HG02840 (cell line): ENCODE measurements at regions not wholly inside any gene's neighbourhood (a gene's known extent, or its start where the extent isn't known, plus 50 kb on each side); places are given as distances from the start of the nearest gene placed in this dataset.

Source experiments
- ATAC-seq: cut with Tn5 transposase; IDR thresholded peaks from one replicate; pipeline ENCODE4 v1.9.1; 2021; ENCODE audit warnings: mild to moderate bottlenecking, moderate library complexity, moderate number of reproducible peaks; ENCODE audit not compliant: unreplicated experiment, low FRiP score

GRCh38 chr17:33749171-33749570, 456.1 kb upstream of the ASIC2 start:
- ATAC-seq = no peak

DNA sequence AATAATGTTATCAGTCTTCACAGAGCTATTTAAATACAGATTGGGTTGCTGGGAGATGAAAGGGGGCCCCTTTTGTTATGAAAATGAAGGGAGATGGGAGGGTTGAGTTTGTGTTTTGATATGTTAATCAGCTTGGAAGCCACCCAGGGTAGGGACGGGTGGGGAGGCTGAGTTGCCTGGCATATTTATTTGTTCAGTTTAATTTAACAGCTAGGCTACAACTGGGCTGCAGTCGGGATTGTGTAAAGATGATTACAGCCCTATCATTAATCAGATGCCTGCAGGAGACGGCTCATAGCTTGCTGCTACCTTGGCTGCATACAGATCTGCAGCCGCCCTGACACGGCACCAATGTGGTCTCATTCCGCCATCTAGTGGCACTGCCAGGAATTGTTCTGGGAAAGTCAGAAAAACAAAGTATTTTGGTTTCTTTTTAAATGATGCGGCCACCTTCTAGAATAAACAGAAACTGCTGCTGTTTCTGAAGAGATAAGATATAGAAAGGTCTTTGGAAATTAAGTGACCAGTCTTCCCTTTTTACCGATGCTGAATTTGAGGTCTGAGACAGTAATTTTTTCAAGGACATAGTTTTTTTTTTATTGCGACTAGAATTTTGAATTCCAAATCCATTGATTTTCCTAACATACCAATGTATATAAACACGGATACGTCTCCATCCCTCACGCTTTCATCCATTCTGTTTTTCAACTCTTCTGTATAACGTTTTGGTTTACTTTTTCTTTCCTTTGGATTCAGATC, 458.0 kb upstream of the ASIC2 start:
- no peak for ATAC-seq

DNA sequence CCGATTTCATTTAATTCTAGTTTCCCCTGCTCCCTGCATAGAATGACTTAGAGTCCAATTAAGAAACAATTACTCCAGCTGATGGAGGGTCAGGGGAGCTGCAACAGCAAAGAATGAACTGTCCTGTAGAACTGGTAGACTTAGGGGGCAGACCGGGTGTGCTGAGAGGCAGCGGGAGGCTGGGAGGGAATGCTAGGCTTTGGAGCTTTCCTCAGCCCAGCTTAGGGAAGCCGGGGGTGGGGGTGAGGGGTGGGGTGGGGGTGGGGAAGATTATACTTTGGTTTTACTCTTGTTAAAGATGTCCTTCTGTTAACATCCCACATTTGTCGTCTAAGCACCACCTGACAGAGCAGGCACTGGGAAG, 458.6 kb upstream of the ASIC2 start:
- no peak for ATAC-seq

DNA sequence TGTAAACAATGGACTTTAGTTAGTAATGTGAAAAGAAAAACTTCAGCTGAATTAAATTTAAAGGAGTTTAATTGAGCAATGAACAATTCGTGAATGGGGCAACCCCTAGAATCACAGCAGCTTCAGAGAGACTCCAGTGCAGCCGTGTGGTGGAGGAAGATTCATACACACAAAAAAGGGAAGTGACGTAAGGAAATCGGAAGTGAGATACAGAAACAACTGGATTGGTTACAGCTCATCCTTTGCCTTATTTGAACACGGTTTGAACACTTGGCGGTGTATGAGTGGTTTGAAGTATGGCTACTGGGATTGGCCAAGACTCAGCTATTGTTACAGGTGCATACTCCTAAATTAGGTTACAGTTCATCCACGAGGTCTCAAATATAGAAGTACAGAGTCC, 460.4 kb upstream of the ASIC2 start:
- no peak for ATAC-seq

GRCh38 chr17:33756021-33756420, 462.9 kb upstream of the ASIC2 start:
- ATAC-seq = no peak

GRCh38 chr17:33765871-33766270, 472.8 kb upstream of the ASIC2 start:
- no peak for ATAC-seq

- no peak for ATAC-seq
Measured at GRCh38 chr17:33766721-33767120, 473.6 kb upstream of the ASIC2 start.

GRCh38 chr17:33769066-33769465, 476.0 kb upstream of the ASIC2 start:
- no peak for ATAC-seq

GRCh38 chr17:33776304-33776703, 478.8 kb upstream of the CCL2 start:
- no peak for ATAC-seq

DNA sequence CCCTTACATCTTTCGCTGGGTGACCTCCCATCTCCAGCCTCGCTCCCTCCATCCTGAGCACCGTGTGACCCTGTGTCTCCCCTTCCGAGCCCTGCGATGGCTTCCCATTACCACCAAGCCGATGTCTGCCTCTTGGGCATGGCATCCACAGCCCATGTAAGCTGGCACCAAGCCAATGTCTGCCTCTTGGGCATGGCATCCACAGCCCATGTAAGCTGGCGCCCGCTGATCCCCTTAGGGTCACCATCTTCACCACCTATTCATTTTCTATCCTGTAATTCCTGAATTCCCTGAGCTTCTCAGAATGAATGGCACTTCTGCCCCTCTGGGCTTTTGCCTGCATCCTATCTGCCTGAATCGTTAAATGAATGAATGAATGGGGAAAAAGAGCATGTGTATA, 478.2 kb upstream of the CCL2 start:
- no peak for ATAC-seq

- no peak for ATAC-seq
Measured at GRCh38 chr17:33777674-33778073, 477.4 kb upstream of the CCL2 start.

GRCh38 chr17:33778505-33779233, 476.4 kb upstream of the CCL2 start:
- ATAC-seq = no peak

- ATAC-seq = no peak
Measured at GRCh38 chr17:33779234-33779591, 475.9 kb upstream of the CCL2 start.

DNA sequence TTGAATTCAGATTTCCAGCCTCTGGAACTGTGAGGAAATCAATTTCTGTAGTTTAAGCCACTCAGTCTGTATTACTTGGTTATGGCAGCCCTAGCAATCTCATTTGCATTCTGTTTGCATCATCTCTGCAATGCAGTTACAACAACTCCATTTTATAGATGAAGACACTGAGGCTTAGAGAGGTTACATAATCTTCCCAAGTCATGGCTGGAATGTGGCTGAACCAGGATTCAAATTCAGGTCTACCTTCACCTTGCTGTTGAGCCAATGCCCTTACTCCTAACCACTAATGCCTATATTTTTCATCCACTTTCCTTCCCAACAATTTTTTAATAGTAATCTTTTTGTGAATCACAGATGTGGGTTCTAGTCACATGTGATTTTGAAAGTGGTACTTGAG, 469.8 kb upstream of the CCL2 start:
- ATAC-seq = no peak

DNA sequence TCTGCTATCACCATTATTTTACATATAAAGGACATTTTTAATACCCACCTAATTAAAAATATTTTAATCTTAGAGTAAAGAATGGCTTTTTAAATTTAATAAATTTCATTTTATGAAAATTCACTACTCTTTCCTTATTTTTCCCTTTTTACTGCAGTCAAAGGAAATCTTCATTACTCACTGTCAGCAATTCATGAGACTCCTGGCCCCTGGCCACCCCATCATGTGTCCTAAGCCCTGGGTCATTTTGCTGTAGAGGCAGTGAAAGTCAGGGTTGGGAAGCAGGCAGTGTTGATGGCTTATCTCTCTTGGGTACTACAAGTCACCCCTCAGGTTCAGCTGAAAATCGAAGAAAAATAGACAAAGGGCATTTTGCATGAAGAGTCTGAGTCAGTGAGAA, 468.6 kb upstream of the CCL2 start:
- ATAC-seq = no peak

DNA sequence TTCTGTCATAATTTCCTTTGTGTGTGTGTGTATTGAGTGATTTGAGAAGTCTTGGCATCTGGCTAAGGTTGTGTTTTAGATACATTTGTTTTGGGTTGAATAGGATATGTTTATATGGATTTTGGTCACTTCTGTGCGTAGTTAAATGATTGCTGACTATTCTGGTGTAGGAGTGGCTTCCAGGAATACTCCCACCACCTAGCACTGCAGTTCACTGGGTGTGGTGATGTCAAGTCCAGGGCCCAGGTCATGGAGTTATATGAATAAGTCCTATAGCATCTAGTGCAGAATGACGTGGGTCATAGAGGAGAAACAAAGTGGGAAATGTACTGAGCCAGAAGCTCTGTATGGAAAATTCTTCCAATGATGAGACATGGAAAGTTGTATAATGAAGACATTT, 465.4 kb upstream of the CCL2 start:
- no peak for ATAC-seq

- no peak for ATAC-seq
Measured at GRCh38 chr17:33797181-33797580, 457.9 kb upstream of the CCL2 start.

DNA sequence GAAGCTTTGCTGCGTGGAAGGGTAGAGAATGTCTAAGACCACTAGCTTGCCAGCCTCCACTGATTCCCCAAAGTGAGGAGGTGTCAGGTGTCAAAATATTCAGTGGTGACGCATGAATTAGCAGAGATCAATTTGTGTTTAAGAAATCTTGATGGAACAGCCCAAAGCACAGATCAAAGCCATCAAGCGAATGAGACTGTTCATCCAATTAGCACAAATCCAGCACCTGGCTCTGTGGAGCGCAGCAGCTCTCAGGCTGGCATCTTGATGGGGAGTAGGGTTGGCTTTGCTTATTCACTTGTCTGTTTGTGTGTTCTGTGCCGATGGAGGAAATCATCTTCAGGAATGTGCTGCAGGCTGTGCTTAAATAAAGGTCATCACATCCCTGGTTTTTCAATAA, 456.8 kb upstream of the CCL2 start:
- no peak for ATAC-seq

DNA sequence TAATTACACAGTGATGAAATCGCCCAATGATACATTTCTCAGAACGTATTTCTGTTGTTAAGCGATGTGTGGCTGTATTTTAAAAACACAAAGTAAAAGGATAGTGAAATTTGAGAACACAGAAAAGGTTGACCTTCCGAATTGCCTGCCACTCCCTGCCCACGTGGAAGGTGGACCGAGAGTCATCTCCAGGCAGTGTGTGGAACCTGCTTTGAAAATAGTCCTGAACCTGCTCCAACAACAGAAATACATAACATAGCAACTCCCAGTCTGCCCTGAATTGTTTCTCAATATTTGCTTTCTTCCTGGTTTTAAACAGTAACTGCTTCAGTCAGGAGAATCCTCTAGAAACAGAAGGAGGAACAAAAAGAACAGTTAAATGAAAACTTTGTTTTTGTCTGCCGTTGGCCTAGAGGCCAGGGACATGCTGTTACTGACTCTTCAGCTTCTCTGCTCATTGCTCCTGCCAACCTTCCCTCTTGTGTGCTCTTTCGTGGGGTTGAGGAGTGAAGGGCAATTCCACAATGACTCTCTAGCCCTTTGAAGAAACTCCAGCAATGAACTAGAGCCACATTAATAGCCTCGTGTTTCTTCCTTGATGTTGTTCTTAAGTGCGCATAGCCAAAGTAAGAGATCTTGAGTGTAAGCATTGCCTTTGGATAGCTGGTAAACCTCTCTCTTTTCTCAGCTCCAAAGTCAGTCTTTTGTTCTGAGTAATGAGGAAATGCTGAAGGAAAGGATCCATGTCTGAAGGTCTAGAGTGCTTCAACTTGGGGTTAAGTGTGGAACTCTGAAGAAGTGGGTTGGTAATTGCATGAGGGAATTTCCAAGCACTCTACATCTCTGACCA, 452.5 kb upstream of the CCL2 start:
- ATAC-seq = no peak

GRCh38 chr17:33803199-33803685, 451.8 kb upstream of the CCL2 start:
- ATAC-seq = no peak

DNA sequence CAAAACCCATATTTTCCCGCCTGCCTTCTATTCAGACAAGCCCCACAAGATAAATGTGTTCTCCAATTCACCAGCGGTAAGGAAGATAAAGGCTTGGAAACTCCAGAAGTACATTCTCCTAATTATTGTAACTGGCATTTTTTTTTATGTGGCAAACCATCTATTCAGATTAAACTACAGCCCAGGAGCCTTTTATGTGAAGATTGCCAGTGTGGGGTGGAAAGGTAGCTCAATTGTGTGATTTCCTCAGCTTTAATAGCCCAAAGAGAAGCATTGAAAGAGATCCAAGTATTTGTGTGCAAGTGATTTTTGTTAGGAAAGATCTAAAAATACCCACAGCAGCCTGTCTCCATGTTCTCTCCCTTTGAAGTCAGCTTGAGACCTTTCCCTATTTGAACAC, 451.4 kb upstream of the CCL2 start:
- ATAC-seq = no peak
